Suprapubic skin (tissue), 3 donors: ENCODE measurements at regions not wholly inside any gene's neighbourhood (a gene's known extent, or its start where the extent isn't known, plus 50 kb on each side); places are given as distances from the start of the nearest gene placed in this dataset.

ENCODE experiments used
- CTCF ChIP-seq, 2 donors: fragments of 200-600 bp in 1 of 2; fragments of 450-650 bp in 1 of 2; sonication (generic) in 1 of 2; IDR thresholded peaks; one replicate each; pipeline ENCODE4 v1.5.1; 2016 to 2019; ENCODE audit warnings: antibody characterized with exemption in 2 of 2, mild to moderate bottlenecking in 1 of 2, moderate library complexity in 1 of 2
- POLR2A ChIP-seq, 2 donors: fragments of 450-650 bp; IDR thresholded peaks; one replicate each; pipeline ENCODE4 v1.6.1; 2017; ENCODE audit warnings: antibody characterized with exemption in 2 of 2, mild to moderate bottlenecking in 2 of 2, moderate library complexity in 2 of 2

DNA sequence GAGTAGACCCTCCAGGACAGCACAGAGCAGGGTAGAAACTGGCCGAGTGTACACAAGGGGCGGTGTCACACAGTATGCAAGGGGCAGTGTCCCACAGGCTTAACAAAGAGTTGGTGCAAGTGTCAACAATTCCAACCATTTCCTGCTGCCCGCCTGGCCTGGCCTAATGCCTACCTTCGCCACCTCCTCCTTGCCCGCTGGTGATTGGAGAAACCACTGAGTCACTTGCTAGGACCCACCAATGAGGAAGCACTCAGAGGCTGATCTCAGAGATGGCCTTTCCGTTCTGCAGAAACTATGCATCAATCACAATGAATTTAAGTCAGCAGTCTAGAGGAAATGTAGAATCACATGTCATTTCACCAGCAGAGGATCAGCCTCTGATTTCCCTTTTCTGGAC, 263.3 kb upstream of the PKDCC start:
- TF ChIP-seq POLR2A (IDR thresholded peaks at IDR 0.05) (no peak), CTCF (IDR thresholded peaks at IDR 0.05) (no peak)
